ENCODE measurements at regions not wholly inside any gene's neighbourhood (a gene's known extent, or its start where the extent isn't known, plus 50 kb on each side); places are given as distances from the start of the nearest gene placed in this dataset.

- no peak for TF ChIP-seq EZH2phosphoT487 (IDR thresholded peaks at IDR 0.05; ENCODE audit: low read depth)
- TF ChIP-seq CTCF (IDR thresholded peaks at IDR 0.05; ENCODE audit: low read depth, low read length), result no peak
Observed at GRCh38 chr11:15907806-15908205, 448.5 kb downstream of the SOX6 start.
